ENCODE measurements at regions not wholly inside any gene's neighbourhood (a gene's known extent, or its start where the extent isn't known, plus 50 kb on each side); places are given as distances from the start of the nearest gene placed in this dataset.
"Not testable (repeated sequence)": the region's sequence is repeated elsewhere in the genome, so short reads cannot be mapped to it uniquely, and the experiment has no call there.

- no peak for DNase-seq
Observed at GRCh38 chr10:131363416-131363815, 51.9 kb upstream of the TCERG1L start.

GRCh38 chr10:131371571-131371970 is 60.0 kb upstream of the TCERG1L start:
- no peak for DNase-seq

GRCh38 chr10:131381576-131381975 is 70.1 kb upstream of the TCERG1L start:
- no peak for DNase-seq

GRCh38 chr10:131385161-131385872 is 73.8 kb upstream of the TCERG1L start:
- DNase-seq, result not testable (repeated sequence)

GRCh38 chr10:131387018-131387529 is 75.6 kb upstream of the TCERG1L start:
- DNase-seq, result no peak

GRCh38 chr10:131391936-131392335 is 80.4 kb upstream of the TCERG1L start:
- no peak for DNase-seq

DNA sequence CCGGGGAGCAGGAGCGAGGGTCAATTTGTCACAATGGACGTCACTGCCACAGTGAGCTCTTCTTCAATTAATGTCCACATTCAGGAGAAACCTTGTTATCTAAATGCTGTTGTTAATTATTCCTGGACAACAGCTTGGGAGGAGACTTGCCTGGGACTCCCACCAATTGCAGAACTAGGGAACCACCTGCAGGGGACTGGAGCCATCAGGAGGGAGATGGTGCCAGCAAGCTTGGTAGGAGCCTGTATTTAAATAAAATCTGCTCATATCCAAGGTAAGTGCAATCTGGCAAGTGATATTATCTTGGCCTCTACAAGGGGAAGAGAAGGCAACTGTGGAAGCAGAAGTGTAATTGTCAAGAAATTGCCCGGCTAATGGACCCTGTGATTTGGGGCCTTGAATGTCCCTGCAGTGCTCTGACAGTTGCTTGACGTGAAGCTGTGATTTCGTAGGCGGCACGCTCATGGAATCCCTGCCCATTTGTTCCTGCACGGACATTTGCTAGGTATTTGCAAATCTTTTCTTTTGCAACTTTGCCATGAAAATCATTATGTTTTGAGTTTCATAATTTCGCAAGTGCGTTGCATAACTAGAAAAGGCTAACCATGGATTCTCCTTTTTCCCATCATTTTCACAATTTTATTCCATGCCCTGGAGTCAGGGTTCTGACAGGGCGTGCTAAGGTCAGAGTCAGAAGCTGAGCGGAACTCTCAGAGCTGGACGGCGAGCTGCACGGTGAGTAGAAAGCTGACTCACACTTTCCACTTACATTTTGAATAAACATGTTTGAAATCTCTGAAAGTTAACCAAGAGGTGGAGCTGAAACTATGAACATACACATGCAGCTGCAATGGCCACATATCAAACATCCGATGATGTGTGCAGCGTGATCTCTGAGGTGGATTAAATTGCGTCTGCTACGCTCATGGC is 84.9 kb upstream of the TCERG1L start:
- DNase-seq, result no peak

GRCh38 chr10:131398166-131398565 is 86.6 kb upstream of the TCERG1L start:
- no peak for DNase-seq

DNA sequence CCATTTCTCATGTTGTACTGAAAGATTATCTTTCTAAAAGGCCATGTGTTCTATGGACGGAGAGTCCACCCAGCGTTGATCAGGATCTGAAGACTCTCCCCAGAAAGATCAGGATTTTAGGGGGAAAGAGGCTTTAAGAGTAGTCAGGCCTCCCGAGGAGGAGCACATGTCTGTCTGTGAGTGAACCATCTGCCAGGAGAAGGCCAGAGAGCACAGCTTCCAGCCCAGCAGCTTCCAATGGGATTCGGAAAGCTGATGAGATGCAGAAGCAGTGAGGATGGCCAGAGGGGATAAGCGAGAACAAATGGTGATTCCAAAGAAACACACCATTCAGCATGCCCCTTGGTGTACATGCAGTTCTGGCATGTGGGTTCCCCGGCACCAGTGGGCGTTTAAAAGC is 88.5 kb upstream of the TCERG1L start:
- DNase-seq, result no peak

GRCh38 chr10:131400513-131400912 is 89.0 kb upstream of the TCERG1L start:
- no peak for DNase-seq

- DNase-seq, result no peak
Observed at GRCh38 chr10:131402771-131403650, 91.5 kb upstream of the TCERG1L start.

- no peak for DNase-seq
Observed at GRCh38 chr10:131403936-131404335, 92.4 kb upstream of the TCERG1L start.

- DNase-seq, result no peak
Observed at GRCh38 chr10:131404886-131405285, 93.4 kb upstream of the TCERG1L start.

DNA sequence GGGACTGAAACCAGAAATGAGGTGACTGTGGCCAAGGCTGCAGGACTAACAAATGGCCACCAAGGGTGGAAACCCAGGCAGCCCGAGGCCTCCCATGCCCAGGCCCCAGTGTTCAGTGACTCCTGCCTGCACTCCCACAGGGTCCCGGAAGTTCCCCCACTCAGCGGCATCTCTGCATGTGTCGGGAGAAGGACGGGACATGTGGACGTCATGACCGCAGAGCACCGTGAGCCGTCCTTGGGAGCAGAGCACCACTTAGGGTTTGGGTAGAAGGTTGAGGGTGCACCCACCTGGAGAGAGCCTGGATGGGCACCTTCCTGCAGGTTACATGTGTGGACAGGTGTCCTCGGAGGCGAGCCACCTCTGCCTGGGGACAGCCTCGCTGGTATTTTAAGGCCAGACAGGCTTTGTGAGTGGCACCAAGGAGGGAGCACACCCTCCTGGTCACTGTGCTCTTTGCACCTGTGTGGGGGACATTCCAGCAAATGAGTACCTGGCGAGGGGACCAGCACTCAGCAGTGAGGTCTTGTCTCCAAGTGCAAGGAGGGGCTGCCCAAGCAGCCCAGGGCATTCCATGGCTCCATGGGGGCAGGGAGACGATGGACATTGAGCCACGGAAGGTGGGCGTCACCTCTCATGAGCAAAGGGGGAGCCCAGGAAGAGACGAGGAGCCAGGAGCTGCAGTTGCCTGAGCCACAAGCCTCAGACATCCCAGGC is 95.3 kb upstream of the TCERG1L start:
- DNase-seq, result no peak

DNA sequence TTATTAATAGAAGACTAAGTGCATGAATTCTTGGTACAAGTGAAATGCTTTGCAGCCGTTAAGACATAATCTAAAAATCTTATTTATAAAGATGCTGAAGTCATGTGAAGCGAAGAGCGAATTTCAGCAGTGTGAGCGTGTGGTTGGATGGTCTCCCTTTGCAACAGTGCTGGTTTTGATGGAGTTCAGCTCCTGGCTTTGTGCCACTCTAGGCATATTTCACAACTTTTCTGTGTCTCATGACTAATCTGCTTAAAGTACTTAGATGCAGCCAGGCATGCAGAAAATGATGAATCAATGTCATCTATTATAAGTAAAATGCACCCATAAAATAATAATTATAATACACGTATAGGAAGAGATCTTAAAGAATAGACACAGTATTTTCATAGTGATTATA is 107.2 kb upstream of the TCERG1L start:
- DNase-seq, result no peak

DNA sequence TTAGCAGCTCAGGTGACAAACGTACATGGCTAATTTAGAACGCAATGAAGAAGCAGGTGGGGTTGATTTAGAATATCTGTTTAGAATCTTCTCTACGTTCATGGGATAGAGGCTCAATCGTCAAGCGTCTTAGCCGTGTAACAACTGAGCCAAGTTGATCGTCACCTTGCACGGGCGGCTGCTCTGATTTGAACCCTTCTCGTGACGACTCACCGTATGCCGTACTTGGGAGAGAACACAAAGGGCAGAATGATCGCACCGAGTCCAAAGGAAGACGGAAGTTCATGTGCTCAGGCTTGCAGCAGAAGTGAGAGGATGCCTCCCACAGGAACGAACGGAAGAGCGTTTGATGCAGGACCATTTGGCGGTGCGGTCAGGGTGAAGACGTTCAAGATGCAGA is 108.3 kb upstream of the TCERG1L start:
- no peak for DNase-seq

GRCh38 chr10:131420867-131421266 is 109.3 kb upstream of the TCERG1L start:
- DNase-seq, result no peak

DNA sequence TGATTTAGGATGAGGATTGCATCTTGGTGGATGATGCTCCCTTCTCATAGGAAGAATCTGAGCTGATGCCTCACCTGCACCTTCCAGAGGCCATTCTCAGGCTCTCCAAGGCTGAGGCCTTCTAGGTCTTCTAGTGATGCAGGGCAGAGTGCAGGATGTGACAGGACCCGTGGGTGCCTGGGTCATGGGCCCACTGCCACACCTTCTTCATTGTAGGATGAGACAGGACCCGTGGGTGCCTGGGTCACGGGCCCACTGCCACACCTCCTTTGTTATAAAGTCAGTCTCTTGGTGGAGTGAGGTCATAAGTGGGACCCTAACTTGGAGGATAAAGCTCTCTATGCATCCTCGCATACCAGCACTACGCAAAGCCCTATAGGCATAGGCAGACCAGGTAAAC is 109.9 kb upstream of the TCERG1L start:
- DNase-seq, result no peak

- no peak for DNase-seq
Observed at GRCh38 chr10:131422731-131423130, 111.2 kb upstream of the TCERG1L start.

- no peak for DNase-seq
Observed at GRCh38 chr10:131424053-131424452, 112.5 kb upstream of the TCERG1L start.

- DNase-seq, result no peak
Observed at GRCh38 chr10:131424836-131425491, 113.4 kb upstream of the TCERG1L start.
